HCT116 (cell line): ENCODE measurements at regions not wholly inside any gene's neighbourhood (a gene's known extent, or its start where the extent isn't known, plus 50 kb on each side); places are given as distances from the start of the nearest gene placed in this dataset.

Source experiments
- ATAC-seq: fragments of 200-7000 bp; cut with Tn5 transposase; 2 replicates; pipeline ENCODE4 v1.9.1; 2020; ENCODE audit warnings: mild to moderate bottlenecking, moderate library complexity
- BruUV-seq: library from RNA; stranded (reverse); fragments of 400-500 nt; replicated peaks from 2 replicates; lab custom pipeline; 2021; lab: Mats Ljungman, UMichigan
- CTCF ChIA-PET: fragments of 300-600 bp; sonication (Branson Sonifier 250); formaldehyde crosslinking; loops from one replicate; lab custom pipeline; 2021; ENCODE audit warnings: antibody characterized with exemption; lab: Charles Lee
- POLR2A ChIA-PET: fragments of 300-600, 350-600 bp; sonication (Branson Sonifier 250); formaldehyde crosslinking; loops from one replicate; lab custom pipeline; 2021; ENCODE audit warnings: antibody characterized with exemption; lab: Charles Lee
- RAD21 ChIA-PET, 2 experiments: fragments of 300-600 bp; sonication (Branson Sonifier 250); formaldehyde crosslinking; loops; one replicate each; lab custom pipeline; 2023; ENCODE audit warnings: low total read pairs in 2 of 2; ENCODE audit not compliant: uncharacterized antibody in 2 of 2, unreplicated experiment in 2 of 2, low non-redundant PET in 1 of 2; lab: Charles Lee
- DNase-seq: peaks from one replicate; pipeline ENCODE4 v3.0.0-alpha.2; 2010; ENCODE audit warnings: low read depth, low spot score
- H2AFZ ChIP-seq: fragments of 200-600 bp; shearing (Covaris generic), sonication (generic); 2 replicates; pipeline ENCODE4 v1.6.1; 2017; ENCODE audit warnings: low read depth, mixed run types, mixed read lengths, antibody characterized with exemption, low read length; ENCODE audit not compliant: poor library complexity, severe bottlenecking
- H3K27ac ChIP-seq: 2 replicates; pipeline ENCODE4 v1.5.1; 2012; ENCODE audit warnings: low read depth, low read length
- H3K27me3 ChIP-seq: fragments of 200-600 bp; sonication (generic); 2 replicates; pipeline ENCODE4 v1.6.1; 2016; ENCODE audit warnings: mixed run types, low read length, mixed read lengths; ENCODE audit not compliant: insufficient read depth
- H3K36me3 ChIP-seq, 2 experiments: fragments of 200-500 bp in 1 of 2; fragments of 200-600 bp in 1 of 2; sonication (Bioruptor generic) in 1 of 2; sonication (generic) in 1 of 2; 2 replicates each; pipeline versions ENCODE4 v1.5.1 to v1.6.1; 2014 to 2016; ENCODE audit warnings: low read length in 2 of 2, inconsistent platforms in 1 of 2, mixed read lengths in 1 of 2, mixed run types in 1 of 2; ENCODE audit not compliant: insufficient read depth in 2 of 2, control insufficient read depth in 1 of 2
- H3K4me1 ChIP-seq, 2 experiments: fragments of 200-600 bp in 1 of 2; sonication (generic) in 1 of 2; 2 replicates each; pipeline versions ENCODE4 v1.5.1 to v1.6.1; 2012 to 2017; ENCODE audit warnings: low read length in 2 of 2, inconsistent platforms in 1 of 2, mild to moderate bottlenecking in 1 of 2, mixed read lengths in 1 of 2, mixed run types in 1 of 2, moderate library complexity in 1 of 2; ENCODE audit not compliant: insufficient read depth in 2 of 2, control insufficient read depth in 1 of 2
- H3K4me2 ChIP-seq: fragments of 200-600 bp; sonication (generic); 2 replicates; pipeline ENCODE4 v1.6.1; 2017; ENCODE audit warnings: mixed run types, low read length, mixed read lengths
- H3K4me3 ChIP-seq, 2 experiments: fragments of 200-600 bp in 1 of 2; sonication (generic) in 1 of 2; replicated peaks in 1 of 2; 2 replicates each; pipeline ENCODE4 v1.5.1; 2011 to 2016; ENCODE audit warnings: low read length in 2 of 2, control low read depth in 1 of 2, low read depth in 1 of 2, mild to moderate bottlenecking in 1 of 2, mixed read lengths in 1 of 2, mixed run types in 1 of 2
- H3K79me2 ChIP-seq: fragments of 200-600 bp; sonication (generic); 2 replicates; pipeline ENCODE4 v1.6.1; 2017; ENCODE audit warnings: mild to moderate bottlenecking, mixed run types, low read length, moderate library complexity, mixed read lengths; ENCODE audit not compliant: insufficient read depth
- H3K9ac ChIP-seq: fragments of 200-600 bp; sonication (generic); 2 replicates; pipeline ENCODE4 v1.6.1; 2016; ENCODE audit warnings: low read length, mixed read lengths
- H3K9me2 ChIP-seq: fragments of 200-600 bp; sonication (generic), shearing (Covaris generic); 2 replicates; pipeline ENCODE4 v1.6.1; 2017; ENCODE audit warnings: mixed run types, mild to moderate bottlenecking, moderate library complexity; ENCODE audit not compliant: insufficient read depth
- H3K9me3 ChIP-seq, 2 experiments: fragments of 200-500 bp in 1 of 2; fragments of 200-600 bp in 1 of 2; sonication (Bioruptor generic) in 1 of 2; sonication (generic) in 1 of 2; 2 replicates each; pipeline ENCODE4 v1.6.1; 2014 to 2017; ENCODE audit warnings: low read length in 2 of 2, mixed read lengths in 2 of 2, inconsistent platforms in 1 of 2, low read depth in 1 of 2, mild to moderate bottlenecking in 1 of 2, mixed run types in 1 of 2, moderate library complexity in 1 of 2; ENCODE audit not compliant: control insufficient read depth in 1 of 2, insufficient read depth in 1 of 2
- H4K20me1 ChIP-seq: fragments of 200-600 bp; sonication (generic), shearing (Covaris generic); 2 replicates; pipeline ENCODE4 v1.6.1; 2017; ENCODE audit warnings: mixed run types, mild to moderate bottlenecking, moderate library complexity; ENCODE audit not compliant: insufficient read depth
- CEBPB ChIP-seq: IDR thresholded peaks from 2 replicates; pipeline ENCODE4 v1.6.1; 2012; ENCODE audit warnings: low read depth
- EGR1 ChIP-seq: IDR thresholded peaks from 2 replicates; pipeline ENCODE4 v1.6.1; 2012; ENCODE audit warnings: low read depth
- ELF1 ChIP-seq: IDR thresholded peaks from 2 replicates; pipeline ENCODE4 v1.6.1; 2012; ENCODE audit warnings: low read depth, borderline replicate concordance
- EZH2phosphoT487 ChIP-seq: fragments of 200-600 bp; IDR thresholded peaks from 2 replicates; pipeline ENCODE4 v1.6.1; 2018; ENCODE audit warnings: antibody characterized with exemption, borderline replicate concordance
- FOSL1 ChIP-seq: IDR thresholded peaks from 2 replicates; pipeline ENCODE4 v1.6.1; 2012; ENCODE audit warnings: low read depth
- POLR2A ChIP-seq: IDR thresholded peaks from 2 replicates; pipeline ENCODE4 v1.7.0; 2011; ENCODE audit warnings: borderline replicate concordance; ENCODE audit not compliant: insufficient read depth, insufficient read length; ENCODE audit errors: extremely low read depth
- RAD21 ChIP-seq: IDR thresholded peaks from 2 replicates; pipeline ENCODE4 v1.6.1; 2012; ENCODE audit warnings: low read depth, mild to moderate bottlenecking
- SIN3A ChIP-seq: IDR thresholded peaks from 2 replicates; pipeline ENCODE4 v1.6.1; 2012; ENCODE audit warnings: low read depth
- SP1 ChIP-seq: IDR thresholded peaks from 2 replicates; pipeline ENCODE4 v1.6.1; 2012; ENCODE audit warnings: low read depth
- SRF ChIP-seq: IDR thresholded peaks from 2 replicates; pipeline ENCODE4 v1.6.1; 2012; ENCODE audit warnings: low read depth
- YY1 ChIP-seq: IDR thresholded peaks from 2 replicates; pipeline ENCODE4 v1.6.1; 2011; ENCODE audit warnings: low read length, low read depth, moderate library complexity, mild to moderate bottlenecking; ENCODE audit not compliant: insufficient replicate concordance; ENCODE audit errors: extremely low read depth
- intact Hi-C: fragments of 100-400 bp; cut with micrococcal nuclease; formaldehyde crosslinking; loops from 2 replicates; pipeline ENCODE4 v1.10.0; 2022
- TF ChIP-seq, protein P1 (sequence below): IDR thresholded peaks from 2 replicates; pipeline ENCODE4 v1.6.1; 2012; ENCODE audit warnings: low read depth
- TF ChIP-seq, protein P2 (sequence below): IDR thresholded peaks from 2 replicates; pipeline ENCODE4 v1.6.1; 2011; ENCODE audit warnings: mild to moderate bottlenecking, low read length, moderate library complexity; ENCODE audit not compliant: insufficient replicate concordance; ENCODE audit errors: extremely low read depth

DNA sequence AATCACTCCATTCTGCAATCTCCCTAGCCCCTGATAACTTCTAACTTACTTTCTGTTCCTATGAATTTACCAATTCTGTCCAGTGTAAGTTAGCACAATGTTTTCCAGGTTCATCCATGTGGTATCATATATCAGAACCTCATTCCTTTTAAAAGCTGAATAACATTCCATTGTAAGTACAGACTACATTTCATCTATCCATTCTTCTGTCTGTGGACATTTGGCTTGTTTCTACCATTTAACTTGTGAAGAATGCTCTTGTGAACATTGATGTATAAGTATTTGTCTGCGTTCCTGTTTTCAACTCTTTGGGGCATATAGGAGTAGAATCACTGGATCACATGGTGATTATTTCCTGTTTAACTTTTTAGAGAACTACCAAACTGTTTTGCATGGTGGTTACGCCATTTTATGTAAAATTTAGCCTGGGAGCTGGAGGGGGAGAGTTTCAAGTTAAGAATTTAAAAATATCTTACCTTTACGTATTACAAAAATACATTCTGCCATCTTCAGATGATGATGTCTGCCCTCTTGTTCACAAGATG is 156.5 kb downstream of the BTBD3 start (continued):
- TF ChIP-seq, protein P1, sequence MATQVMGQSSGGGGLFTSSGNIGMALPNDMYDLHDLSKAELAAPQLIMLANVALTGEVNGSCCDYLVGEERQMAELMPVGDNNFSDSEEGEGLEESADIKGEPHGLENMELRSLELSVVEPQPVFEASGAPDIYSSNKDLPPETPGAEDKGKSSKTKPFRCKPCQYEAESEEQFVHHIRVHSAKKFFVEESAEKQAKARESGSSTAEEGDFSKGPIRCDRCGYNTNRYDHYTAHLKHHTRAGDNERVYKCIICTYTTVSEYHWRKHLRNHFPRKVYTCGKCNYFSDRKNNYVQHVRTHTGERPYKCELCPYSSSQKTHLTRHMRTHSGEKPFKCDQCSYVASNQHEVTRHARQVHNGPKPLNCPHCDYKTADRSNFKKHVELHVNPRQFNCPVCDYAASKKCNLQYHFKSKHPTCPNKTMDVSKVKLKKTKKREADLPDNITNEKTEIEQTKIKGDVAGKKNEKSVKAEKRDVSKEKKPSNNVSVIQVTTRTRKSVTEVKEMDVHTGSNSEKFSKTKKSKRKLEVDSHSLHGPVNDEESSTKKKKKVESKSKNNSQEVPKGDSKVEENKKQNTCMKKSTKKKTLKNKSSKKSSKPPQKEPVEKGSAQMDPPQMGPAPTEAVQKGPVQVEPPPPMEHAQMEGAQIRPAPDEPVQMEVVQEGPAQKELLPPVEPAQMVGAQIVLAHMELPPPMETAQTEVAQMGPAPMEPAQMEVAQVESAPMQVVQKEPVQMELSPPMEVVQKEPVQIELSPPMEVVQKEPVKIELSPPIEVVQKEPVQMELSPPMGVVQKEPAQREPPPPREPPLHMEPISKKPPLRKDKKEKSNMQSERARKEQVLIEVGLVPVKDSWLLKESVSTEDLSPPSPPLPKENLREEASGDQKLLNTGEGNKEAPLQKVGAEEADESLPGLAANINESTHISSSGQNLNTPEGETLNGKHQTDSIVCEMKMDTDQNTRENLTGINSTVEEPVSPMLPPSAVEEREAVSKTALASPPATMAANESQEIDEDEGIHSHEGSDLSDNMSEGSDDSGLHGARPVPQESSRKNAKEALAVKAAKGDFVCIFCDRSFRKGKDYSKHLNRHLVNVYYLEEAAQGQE = no peak
- no peak for TF ChIP-seq SP1
- no peak for TF ChIP-seq EGR1

DNA sequence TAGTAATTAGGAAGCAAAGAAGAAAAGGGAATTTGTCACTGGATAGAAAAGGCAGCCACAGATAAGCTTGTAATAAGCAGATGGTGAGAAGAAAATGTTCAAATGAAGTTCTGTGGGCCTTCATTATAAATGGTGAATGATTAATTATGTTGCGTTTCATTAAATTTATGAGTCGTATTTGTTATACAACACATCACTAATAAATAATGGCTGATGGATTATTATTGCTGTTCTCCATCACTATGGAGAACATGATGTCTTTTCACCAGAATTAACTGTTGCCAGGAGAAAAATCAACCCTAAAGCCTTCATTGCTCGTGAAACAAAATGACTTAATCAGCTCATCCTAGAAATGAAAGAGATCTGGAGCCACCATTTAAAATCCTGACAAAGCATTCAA is 158.5 kb downstream of the BTBD3 start:
- H3K27me3 ChIP-seq = no peaks in the 10 kb centered on the region
- ATAC-seq (no peak), DNase-seq (no peak)
- no peaks in the 10 kb centered on the region for H3K79me2 ChIP-seq
- ChIA-PET CTCF (no interaction called here), POLR2A (no interaction called here), RAD21 (no interaction called here)
- intact Hi-C loops = no loop called here
- H2AFZ ChIP-seq = no peak overlapping the region
- H3K4me1 ChIP-seq = no peaks in the 10 kb centered on the region
- BruUV-seq = no TSS peak
- TF ChIP-seq ELF1 (no peak), SRF (no peak), RAD21 (no peak), YY1 (no peak), SP1 (no peak), EGR1 (no peak), SIN3A (no peak), POLR2A (no peak), EZH2phosphoT487 (no peak), CEBPB (no peak), FOSL1 (no peak)
- TF ChIP-seq, protein P2, sequence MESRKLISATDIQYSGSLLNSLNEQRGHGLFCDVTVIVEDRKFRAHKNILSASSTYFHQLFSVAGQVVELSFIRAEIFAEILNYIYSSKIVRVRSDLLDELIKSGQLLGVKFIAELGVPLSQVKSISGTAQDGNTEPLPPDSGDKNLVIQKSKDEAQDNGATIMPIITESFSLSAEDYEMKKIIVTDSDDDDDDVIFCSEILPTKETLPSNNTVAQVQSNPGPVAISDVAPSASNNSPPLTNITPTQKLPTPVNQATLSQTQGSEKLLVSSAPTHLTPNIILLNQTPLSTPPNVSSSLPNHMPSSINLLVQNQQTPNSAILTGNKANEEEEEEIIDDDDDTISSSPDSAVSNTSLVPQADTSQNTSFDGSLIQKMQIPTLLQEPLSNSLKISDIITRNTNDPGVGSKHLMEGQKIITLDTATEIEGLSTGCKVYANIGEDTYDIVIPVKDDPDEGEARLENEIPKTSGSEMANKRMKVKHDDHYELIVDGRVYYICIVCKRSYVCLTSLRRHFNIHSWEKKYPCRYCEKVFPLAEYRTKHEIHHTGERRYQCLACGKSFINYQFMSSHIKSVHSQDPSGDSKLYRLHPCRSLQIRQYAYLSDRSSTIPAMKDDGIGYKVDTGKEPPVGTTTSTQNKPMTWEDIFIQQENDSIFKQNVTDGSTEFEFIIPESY = no peak
- H4K20me1 ChIP-seq = no peaks in the 10 kb centered on the region
- no peak overlapping the region for H3K9ac ChIP-seq
- H3K9me3 ChIP-seq = peaks cover 0 to 12% of the 10 kb centered on the region in 2 experiments; a peak in 2 of 4 replicates
- no peak overlapping the region for H3K27ac ChIP-seq
- H3K9me2 ChIP-seq = no peaks in the 10 kb centered on the region
- no peak overlapping the region for H3K4me2 ChIP-seq
- no peaks in the 10 kb centered on the region for H3K36me3 ChIP-seq
- H3K4me3 ChIP-seq = no peak overlapping the region
